ENCODE measurements at regions not wholly inside any gene's neighbourhood (a gene's known extent, or its start where the extent isn't known, plus 50 kb on each side); places are given as distances from the start of the nearest gene placed in this dataset.

DNA sequence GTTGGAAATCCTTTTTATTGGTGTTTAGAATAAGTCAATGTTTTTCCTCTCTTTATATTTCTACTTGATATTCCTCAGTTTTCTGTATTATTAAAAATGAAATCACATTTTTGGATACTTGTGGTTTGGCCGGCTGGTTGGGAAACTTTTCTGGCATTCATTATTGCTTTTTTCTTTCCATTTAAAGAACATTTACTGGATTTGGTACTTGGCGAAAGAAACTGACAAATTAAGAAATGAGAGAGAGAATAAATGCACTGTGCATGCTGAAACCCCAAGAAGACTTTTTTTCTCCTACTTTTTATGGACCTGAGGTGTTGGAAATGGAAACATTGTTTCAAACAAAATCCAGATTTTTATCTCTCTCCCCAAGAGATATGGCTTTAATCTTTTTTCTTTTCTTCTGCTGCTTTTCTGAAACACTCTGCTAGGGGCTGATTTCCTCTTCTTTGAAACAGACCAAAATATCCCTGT lies 128.4 kb downstream of the SNX18 start:
- no peak for DNase-seq (ENCODE audit: low read depth)

GRCh38 chr5:54644226-54644625 lies 126.7 kb downstream of the SNX18 start:
- DNase-seq (ENCODE audit: low read depth), result peak; percentile 55

DNA sequence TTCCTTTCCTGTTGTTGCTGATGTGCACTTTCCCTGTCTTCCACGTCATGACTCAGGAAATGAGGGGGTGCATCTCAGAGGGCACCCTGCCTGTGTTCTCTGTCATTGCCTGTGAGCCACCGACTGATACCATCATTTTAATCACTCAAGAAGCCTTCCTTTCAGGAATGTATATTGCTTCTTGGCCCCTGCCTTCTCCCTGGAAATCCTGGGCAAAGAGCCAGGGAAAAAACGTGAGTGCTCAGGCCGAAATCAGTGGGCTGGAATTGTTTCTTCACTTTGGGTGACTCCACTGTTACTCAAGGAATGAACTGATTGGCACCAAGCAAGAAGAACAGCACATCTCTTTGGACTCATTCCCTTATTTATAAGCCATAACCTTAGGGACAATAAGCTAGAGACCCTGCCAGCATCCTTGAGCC lies 126.1 kb downstream of the SNX18 start:
- no peak for DNase-seq (ENCODE audit: low read depth)

GRCh38 chr5:54639621-54640020 lies 122.1 kb downstream of the SNX18 start:
- DNase-seq (ENCODE audit: low read depth), result no peak

DNA sequence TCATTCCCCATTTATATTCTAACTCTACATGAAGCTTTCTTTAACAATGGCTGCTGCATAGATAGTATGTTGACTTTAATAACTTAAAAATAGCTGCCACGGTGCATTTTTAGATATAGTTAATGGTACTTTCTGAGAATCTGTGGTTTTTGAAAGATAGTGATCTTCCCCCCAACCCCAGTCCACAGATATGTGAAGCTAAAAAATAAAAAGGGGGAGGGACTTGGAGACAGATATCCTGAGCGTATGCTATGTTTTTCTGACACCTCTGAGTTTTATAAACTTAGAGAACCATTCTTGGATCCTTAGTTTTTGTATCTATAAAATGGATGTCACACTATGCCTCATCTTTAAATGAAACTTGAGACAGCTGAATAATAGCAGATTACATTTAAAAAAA lies 120.5 kb downstream of the SNX18 start:
- no peak for DNase-seq (ENCODE audit: low read depth)

GRCh38 chr5:54637654-54638053 lies 120.1 kb downstream of the SNX18 start:
- no peak for DNase-seq (ENCODE audit: low read depth)

DNA sequence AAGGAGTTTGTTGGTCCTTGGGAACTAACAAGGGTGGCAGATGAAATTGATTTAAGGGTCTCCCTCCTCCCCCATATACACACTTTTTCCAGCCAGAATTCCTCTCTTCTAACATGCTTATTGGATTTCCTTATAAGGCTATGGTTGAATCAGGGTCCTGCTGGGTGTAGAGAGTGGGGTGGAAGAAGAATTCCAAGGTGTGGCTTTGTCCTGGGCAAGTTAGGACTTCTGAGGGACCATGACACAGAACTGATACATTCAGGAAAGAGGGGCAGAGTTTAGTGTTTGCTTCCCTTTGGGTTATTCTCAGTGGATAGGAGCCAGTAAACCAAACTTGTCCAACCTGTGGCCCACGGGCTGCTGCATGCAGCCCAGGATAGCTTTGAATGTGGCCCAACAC lies 116.5 kb downstream of the SNX18 start:
- DNase-seq (ENCODE audit: low read depth), result no peak

GRCh38 chr5:54632131-54632701 lies 114.7 kb downstream of the SNX18 start:
- DNase-seq (ENCODE audit: low read depth), result no peak

DNA sequence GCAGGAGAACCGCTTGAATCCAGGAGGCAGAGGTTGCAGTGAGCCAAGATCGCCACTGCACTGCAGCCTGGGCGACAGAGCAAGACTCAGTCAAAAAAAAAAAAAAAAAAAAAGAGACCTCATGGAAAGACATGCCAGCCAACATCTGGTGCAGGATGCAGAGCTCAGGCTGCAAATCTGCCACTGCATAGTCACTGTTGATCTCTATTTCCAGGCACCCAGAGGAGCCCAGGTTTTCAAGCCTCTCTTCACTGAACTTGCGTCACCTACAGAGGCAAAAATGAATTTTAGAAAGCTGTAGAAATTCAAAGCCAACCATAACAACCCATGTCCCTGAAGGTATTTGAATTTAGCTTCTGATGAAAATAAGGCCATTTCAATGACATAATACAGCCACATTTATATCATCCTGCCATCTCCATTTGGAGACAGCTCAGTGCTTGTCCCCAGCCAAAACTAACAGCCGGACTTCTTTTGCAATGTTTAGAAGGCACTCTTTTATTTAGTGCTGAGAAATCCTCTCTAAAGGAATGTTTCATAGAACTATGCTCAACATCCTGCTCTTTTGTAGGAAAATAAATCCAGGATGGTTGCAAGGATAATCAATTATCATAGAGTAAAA lies 113.3 kb downstream of the SNX18 start:
- no peak for DNase-seq (ENCODE audit: low read depth)

GRCh38 chr5:54629115-54629514 lies 111.6 kb downstream of the SNX18 start:
- DNase-seq (ENCODE audit: low read depth), result no peak

GRCh38 chr5:54628050-54628449 lies 110.5 kb downstream of the SNX18 start:
- no peak for DNase-seq (ENCODE audit: low read depth)

- DNase-seq (ENCODE audit: low read depth), result no peak
These were observed 108.8 kb downstream of the SNX18 start for GRCh38 chr5:54626407-54626806.

DNA sequence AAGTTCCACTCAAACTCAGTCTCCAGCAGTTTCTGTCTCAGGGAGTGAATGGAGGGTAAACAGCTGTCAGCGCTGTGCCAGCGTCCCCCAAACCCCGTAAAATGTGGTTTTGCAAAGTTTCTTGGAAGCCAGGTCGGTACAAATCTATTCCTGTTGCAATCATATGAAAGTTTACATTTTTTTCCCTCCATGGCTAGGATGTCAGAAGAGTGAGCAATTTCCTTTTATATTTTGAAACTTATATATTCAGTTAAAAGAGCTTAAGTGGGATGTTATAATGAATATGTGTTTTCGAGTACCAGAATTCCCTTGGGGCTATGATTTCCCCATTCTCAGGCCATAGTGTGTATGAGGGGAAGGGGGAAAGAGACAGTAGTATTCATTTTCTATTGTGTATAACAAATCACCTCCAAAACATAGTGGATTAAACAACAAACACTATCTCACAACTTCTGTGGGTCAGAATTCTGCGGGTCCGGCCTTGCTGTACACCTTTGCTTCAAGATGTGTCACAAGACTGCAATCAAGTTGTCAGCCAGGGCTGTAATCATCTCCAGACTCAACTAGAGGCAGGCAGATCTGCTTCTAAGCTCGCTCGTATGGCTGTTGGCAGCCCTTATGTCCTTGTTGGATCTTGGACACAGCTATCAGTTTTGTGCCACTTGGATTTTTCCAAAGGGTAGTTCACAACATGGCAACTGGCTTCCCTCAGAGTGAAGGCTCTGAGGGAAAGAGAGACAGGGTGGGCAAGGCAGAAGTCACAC lies 107.4 kb downstream of the SNX18 start:
- no peak for DNase-seq (ENCODE audit: low read depth)

- no peak for DNase-seq (ENCODE audit: low read depth)
These were observed 104.2 kb downstream of the SNX18 start for GRCh38 chr5:54621709-54622108.

DNA sequence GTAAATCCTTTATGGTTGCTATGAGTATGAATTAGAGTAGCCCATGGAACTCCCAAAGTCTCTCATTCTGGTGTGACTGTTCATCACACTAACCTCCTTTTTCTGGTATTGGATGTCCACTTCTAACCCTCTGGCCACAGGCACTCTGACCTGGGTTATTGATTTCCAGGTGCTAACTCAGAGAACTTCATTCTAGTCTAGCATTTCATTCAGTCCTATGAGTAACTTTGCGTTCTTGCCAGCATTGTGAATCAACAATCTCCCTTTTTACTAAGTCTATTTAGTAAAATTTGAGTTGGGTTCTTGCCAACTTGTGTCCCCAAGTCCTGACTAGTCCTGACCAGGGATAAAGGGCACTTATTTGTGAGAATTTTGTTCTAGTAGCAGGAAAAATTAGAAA lies 103.5 kb downstream of the SNX18 start:
- DNase-seq (ENCODE audit: low read depth), result no peak

- no peak for DNase-seq (ENCODE audit: low read depth)
These were observed 102.8 kb downstream of the SNX18 start for GRCh38 chr5:54620141-54620933.

- DNase-seq (ENCODE audit: low read depth), result no peak
These were observed 102.2 kb downstream of the SNX18 start for GRCh38 chr5:54619731-54620130.

DNA sequence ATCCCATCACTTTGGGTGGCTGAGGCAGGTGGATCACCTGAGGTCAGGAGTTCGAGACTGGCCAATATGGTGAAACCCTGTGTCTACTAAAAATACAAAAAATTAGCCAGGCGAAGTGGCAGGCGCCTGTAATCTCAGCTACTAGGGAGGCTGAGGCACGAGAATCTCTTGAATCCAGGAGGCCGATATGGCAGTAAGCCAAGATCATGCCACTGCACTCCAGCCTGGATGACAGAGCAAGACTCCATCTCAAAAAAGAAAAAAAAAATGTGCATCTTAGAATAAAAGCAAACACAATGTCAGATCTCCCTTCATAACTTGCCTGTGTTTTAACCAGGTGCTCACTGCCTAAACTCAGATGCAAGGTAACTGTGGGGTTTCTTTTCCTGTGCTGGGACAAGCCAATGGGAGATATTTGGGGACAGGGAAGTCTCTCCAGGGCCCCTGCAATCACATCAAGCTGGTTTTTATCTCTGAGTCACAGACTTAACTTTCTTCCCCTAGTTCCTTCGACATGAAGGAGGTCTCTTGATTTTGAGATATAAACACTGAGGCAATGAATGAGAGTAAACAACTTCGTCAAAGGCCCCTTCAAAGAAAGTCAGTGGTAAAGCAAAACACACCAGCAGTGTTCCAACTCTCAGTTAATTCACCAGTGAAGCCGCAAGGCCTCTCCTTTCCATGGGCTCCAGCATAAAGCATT lies 99.1 kb downstream of the SNX18 start:
- no peak for DNase-seq (ENCODE audit: low read depth)

- peak; percentile 28 for DNase-seq (ENCODE audit: low read depth)
These were observed 98.5 kb downstream of the SNX18 start for GRCh38 chr5:54616031-54616430.

DNA sequence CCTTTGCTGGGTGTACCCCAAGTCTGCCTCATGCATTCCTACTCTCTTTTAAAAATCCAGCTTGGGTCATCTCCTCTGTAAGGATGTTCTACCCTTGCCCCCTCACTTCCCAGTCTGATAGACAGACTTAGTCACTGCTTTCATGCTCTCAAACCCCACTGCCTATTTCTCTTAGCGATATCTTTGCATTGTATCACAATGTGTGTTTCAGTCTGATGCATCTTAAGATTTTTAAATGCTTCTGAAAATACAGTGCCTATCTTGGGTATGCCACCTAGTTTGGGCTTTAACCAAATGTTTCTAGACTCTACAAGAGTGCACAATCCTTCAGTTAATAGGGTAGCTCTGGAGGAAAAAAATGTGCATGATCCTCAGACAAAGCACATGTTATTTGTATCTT lies 97.8 kb downstream of the SNX18 start:
- DNase-seq (ENCODE audit: low read depth), result no peak

- DNase-seq (ENCODE audit: low read depth), result no peak
These were observed 95.2 kb downstream of the SNX18 start for GRCh38 chr5:54612711-54613110.

All from non-pigmented ciliary epithelial cell (primary cell).